ENCODE measurements at regions not wholly inside any gene's neighbourhood (a gene's known extent, or its start where the extent isn't known, plus 50 kb on each side); places are given as distances from the start of the nearest gene placed in this dataset.
A peak's percentile ranks its signal among the peaks of the same experiment; 100 is the strongest.
"Not testable (repeated sequence)": the region's sequence is repeated elsewhere in the genome, so short reads cannot be mapped to it uniquely, and the experiment has no call there.

GRCh38 chr1:102659876-102660483 lies 448.3 kb downstream of the COL11A1 start:
- DNase-seq, result not testable (repeated sequence)

DNA sequence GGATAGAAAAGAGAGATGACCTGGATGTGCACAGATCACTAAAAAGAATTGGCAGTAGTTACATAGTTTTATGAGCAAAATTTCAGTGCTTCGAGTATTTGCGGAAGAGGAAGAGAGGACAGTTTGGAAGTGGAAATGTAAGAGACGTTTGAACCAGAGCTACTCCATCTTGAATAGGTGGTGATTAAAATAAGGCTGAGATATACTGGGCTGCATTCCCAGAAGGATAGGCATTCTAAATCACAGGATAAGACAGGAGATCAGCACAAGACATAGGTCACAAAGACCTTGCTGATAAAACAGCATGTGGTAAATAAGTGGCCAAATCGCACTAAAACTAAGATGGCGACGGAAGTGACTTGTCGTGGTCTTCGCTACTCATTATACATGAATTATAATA lies 453.3 kb downstream of the COL11A1 start:
- DNase-seq, result no peak

DNA sequence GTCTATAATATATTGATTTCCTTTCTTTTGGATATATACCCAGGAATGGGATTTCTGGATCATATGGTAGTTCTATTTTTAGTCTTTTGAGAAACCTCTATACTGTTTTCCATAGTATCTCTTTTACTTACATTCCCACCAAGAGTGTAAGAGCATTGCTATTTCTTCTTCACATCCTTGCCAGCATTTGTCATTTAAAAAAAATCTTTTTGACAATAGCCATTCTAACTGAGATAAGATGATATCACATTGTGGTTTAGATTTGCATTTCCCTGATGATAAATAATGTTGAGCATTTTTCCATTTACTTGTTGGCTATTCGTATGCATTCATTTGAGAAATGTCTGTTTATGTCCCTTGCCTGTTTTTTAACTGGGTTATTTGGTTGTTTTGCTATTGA lies 467.4 kb downstream of the COL11A1 start:
- DNase-seq, result no peak

DNA sequence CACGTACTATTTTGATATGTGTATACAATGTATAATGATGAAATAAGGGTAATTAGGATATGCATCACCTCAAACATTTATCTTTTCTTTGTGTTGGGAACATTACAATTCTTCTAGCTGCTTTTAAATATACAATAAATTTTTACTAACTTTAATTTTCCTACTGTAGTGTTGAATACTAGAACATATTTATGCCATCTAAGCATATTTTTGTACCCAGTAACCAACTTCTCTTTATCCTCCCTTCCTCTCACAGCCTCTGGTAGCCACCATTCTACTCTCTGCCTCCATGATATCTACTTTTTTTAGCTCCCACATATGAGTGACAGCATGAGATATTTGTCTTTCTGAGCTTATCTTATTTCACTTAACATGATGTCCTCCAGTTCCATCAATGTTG lies 468.0 kb downstream of the COL11A1 start:
- DNase-seq, result no peak

DNA sequence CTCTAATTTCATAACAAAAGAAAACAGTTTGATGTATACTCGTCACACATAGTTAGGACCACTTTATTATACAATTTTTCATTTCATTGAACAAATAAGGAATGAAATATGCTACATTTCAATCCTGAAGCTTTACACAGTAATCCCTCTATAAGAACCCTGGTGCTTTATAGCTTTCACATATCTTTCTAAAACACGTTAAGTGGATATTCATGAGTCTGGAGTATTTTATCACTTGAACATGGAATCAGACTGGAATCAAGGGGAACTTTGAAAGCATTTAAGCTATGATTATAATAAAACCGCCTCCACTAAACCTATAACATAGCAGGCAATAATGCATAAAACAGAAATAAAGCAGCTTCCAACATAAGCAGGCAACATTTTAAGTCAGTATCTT lies 476.6 kb downstream of the COL11A1 start:
- no peak for DNase-seq

- DNase-seq, result no peak
These were observed 478.3 kb downstream of the COL11A1 start for GRCh38 chr1:102630041-102630440.

GRCh38 chr1:102628109-102628613 lies 480.2 kb downstream of the COL11A1 start:
- DNase-seq, result peak; percentile 48 to 61

GRCh38 chr1:102627145-102627544 lies 481.2 kb downstream of the COL11A1 start:
- no peak for DNase-seq

DNA sequence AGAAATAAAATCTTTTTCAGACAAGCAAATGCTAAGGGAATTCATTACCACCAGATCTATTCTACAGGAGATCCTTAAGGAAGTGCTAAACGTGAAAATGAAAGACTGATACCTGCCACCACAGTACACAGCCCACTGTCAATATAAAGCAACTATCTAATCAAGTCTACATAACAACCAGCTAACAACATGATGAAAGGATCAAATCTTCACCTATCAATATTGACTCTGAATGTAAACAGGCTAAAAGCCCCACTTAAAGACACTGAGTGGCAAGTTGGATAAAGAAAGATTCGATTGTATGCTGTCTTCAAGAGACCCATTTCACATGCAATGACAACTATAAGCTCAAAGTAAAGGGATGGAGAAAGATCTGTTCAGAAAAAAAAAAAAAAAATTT lies 492.4 kb downstream of the COL11A1 start:
- no peak for DNase-seq

- no peak for DNase-seq
These were observed 513.2 kb downstream of the COL11A1 start for GRCh38 chr1:102595106-102595505.

- no peak for DNase-seq
These were observed 515.0 kb downstream of the COL11A1 start for GRCh38 chr1:102593276-102593675.

GRCh38 chr1:102588536-102588935 lies 519.8 kb downstream of the COL11A1 start:
- no peak for DNase-seq

- no peak for DNase-seq
These were observed 522.3 kb downstream of the COL11A1 start for GRCh38 chr1:102586022-102586421.

GRCh38 chr1:102580806-102581205 lies 527.5 kb downstream of the COL11A1 start:
- no peak for DNase-seq

- DNase-seq, result no peak
These were observed 529.5 kb downstream of the COL11A1 start for GRCh38 chr1:102578804-102579203.

- DNase-seq, result no peak
These were observed 535.7 kb downstream of the COL11A1 start for GRCh38 chr1:102572637-102573036.

GRCh38 chr1:102566182-102566581 lies 542.1 kb downstream of the COL11A1 start:
- no peak for DNase-seq

GRCh38 chr1:102562380-102562779 lies 545.9 kb downstream of the COL11A1 start:
- no peak for DNase-seq

DNA sequence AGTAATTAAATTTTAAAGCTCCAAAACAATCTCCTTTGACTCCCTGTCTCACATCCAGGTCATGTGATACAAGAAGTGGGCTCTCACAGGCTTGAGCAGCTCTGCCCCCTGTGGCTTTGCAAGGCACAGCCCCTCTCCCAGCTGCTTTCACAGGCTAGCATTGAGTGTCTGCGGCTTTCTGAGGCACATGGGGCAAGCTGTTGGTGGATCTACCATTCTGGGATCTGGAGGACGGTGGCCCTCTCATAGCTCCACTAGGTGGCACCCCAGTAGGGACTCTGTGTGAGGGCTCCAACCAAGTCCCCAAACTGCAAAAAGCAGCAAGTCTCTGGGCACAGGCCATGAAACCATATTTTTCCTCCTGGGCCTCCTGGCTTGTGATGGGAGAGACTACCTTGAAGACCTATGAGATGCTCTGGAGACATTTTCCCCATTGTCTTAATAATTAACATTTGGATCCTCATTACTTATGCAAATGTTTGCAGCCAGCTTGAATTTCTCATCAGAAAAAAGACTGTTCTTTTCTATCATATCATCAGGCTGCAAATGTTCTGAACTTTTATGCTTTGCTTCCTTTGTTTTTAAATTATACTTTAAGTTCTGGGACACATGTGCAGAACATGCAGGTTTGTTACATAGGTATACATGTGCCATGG lies 554.1 kb upstream of the OLFM3 start:
- DNase-seq, result peak; percentile 0 to 4

DNA sequence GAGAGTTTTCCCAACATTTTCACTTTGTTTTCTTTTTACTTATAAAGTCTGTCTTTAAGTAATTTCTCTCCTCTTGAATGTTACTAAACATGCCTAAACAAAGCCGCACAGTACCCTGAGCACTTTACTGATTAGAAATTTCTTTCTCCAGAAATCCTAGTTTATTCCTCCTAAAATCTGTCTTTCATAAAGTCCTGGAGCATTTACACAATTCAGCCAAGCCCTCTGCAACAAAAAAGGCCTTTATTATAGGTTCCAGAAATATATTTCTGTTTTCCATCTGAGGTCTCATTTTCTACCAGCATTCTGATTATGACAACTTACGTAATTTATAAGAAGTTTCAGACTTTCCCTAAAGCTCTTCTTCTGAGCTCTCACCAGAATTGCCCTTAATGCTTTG lies 549.5 kb upstream of the OLFM3 start:
- no peak for DNase-seq

DNA sequence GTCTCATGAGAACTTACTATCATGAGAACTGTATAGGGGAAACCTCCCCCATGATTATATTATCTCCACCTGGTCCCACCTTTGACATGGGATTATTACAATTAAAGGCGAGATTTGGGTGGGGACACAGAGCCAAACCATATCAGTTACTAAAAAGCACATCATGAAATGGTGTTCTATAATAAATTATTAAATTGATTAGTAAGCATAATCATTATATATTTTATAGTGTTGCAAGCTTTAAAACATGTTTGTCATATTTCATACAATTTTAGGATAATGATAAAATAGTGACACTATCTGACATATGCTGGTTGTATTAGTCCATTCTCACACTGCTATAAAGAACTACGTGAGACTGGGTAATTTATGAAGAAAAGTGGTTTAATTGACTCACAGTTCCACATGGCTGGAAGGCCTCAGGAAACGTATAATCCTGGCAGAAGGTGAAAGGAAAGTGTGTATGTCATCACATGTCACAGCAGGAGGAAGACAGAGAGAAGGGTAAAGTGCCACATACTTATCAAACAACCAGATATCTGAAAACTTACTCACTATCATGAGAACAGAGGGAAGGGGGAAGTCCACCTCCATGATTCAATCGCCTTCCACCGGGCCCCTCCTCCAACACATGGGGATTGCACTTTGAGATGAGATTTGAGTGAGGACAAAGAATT lies 539.2 kb upstream of the OLFM3 start:
- no peak for DNase-seq

GRCh38 chr1:102531036-102531435 lies 534.3 kb upstream of the OLFM3 start:
- no peak for DNase-seq

GRCh38 chr1:102529446-102529845 lies 532.7 kb upstream of the OLFM3 start:
- DNase-seq, result peak in 1 of 2 experiments; percentile 0

GRCh38 chr1:102500758-102501157 lies 504.0 kb upstream of the OLFM3 start:
- DNase-seq, result peak in 1 of 2 experiments; percentile 29

Measured in NCI-H2081 (cell line).